ENCODE measurements at regions not wholly inside any gene's neighbourhood (a gene's known extent, or its start where the extent isn't known, plus 50 kb on each side); places are given as distances from the start of the nearest gene placed in this dataset.

DNA sequence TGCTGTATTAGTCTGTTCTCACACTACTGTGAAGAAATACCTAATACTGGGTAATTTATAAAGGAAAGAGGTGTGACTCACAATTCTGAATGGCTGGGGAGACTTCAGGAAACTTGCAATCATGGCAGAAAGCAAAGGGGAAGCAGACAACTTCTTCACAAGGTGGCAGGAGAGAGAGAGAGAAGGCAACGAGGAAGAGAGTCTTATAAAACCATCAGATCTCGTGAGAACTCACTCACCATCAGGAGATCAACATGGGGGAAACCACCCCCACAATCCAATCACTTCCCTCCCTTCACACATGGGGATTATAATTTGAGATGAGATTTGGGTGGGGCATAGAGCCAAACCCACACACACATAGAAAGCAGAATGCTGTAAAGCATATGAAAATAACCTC, 896.2 kb downstream of the CDH11 start:
- ATAC-seq (ENCODE audit: low read depth) (no peak), DNase-seq (no peak)
- TF ChIP-seq, protein P1, sequence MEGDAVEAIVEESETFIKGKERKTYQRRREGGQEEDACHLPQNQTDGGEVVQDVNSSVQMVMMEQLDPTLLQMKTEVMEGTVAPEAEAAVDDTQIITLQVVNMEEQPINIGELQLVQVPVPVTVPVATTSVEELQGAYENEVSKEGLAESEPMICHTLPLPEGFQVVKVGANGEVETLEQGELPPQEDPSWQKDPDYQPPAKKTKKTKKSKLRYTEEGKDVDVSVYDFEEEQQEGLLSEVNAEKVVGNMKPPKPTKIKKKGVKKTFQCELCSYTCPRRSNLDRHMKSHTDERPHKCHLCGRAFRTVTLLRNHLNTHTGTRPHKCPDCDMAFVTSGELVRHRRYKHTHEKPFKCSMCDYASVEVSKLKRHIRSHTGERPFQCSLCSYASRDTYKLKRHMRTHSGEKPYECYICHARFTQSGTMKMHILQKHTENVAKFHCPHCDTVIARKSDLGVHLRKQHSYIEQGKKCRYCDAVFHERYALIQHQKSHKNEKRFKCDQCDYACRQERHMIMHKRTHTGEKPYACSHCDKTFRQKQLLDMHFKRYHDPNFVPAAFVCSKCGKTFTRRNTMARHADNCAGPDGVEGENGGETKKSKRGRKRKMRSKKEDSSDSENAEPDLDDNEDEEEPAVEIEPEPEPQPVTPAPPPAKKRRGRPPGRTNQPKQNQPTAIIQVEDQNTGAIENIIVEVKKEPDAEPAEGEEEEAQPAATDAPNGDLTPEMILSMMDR (IDR thresholded peaks at IDR 0.05), result no peak
- intact Hi-C loops (cut with micrococcal nuclease), result no loop called here
- no peak overlapping the region for H3K27ac Mint-ChIP-seq
- ChIA-PET POLR2A (no interaction called here), CTCF (no interaction called here)
- no peaks in the 10 kb centered on the region for H3K4me1 Mint-ChIP-seq
- H3K36me3 Mint-ChIP-seq (ENCODE audit: low read depth), result no peaks in the 10 kb centered on the region
- H3K9me3 Mint-ChIP-seq, result peaks cover 8% of the 10 kb centered on the region
- no peaks in the 10 kb centered on the region for H3K27me3 Mint-ChIP-seq
- no peak overlapping the region for H3K4me3 Mint-ChIP-seq

DNA sequence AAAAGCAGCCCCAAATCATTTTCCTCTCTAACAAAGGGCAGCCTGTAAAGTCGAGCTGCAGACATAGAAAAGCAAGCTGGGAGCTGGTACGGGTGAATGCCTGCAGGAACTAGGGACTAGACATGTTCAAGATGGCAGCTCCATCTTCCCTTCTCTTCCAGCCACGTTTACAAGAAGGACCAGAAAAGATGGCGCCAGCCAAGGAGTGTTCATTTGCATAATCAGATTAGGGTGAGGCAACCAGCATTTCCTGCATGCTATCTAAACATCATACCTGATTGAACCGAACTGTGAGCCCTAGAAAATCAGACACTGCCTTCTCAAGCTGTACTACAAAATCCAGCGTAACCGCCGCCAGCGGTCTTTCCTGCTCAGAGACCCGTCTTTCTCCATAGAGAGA, 896.8 kb downstream of the CDH11 start:
- H3K9me3 Mint-ChIP-seq, result peaks cover 8% of the 10 kb centered on the region
- POLR2A ChIA-PET, result no interaction called here

DNA sequence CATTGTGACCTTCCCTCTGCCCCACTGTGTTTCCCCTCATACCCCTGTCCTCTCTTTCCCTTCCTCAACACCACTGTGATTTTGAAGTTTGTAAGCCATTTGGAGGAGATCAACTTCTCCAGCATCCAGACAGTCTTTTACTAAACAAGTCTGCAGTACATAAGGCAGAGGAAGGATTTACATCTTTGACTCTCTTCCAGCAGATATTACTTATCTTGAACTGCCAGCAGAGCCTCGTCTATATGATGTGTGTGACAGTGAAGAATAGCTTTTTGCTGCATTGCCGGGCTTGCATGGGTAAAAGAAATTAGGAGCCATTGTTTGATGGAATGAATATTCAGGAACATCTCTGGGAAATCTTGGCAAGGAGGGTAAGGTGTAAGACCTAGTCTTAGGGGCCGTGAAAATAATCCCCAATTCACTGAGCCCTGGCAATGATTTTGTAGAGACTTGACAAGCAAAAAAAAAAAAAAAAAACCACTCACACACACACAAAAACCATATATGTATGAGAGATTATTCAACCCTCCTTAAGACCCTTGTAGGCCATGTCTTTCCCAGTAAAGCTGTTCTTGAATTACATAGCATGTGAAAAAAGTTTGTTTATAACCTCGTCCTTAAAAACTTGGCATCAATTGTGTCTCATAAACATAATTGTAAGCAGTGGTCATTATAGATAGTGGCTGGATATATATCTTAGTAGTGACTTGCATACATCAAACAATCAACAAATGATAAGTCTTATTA, 903.9 kb downstream of the CDH11 start:
- Mint-ChIP-seq H3K4me3 (no peak overlapping the region), H3K4me1 (no peaks in the 10 kb centered on the region), H3K27me3 (no peaks in the 10 kb centered on the region), H3K27ac (no peak overlapping the region), H3K36me3 (ENCODE audit: low read depth) (no peaks in the 10 kb centered on the region), H3K9me3 (peaks cover under 1% of the 10 kb centered on the region)
- intact Hi-C loops (cut with micrococcal nuclease), result no loop called here
- POLR2A ChIA-PET, result no interaction called here
- TF ChIP-seq, protein P1 (IDR thresholded peaks at IDR 0.05), result no peak
- DNase-seq (no peak), ATAC-seq (ENCODE audit: low read depth) (no peak)
- CTCF ChIA-PET, result no interaction called here

More for the DNA sequence above, 896.8 kb downstream of the CDH11 start:
- DNase-seq (no peak), ATAC-seq (ENCODE audit: low read depth) (no peak)
- TF ChIP-seq, protein P1 (IDR thresholded peaks at IDR 0.05), result no peak
- Mint-ChIP-seq H3K36me3 (ENCODE audit: low read depth) (no peaks in the 10 kb centered on the region), H3K27ac (no peak overlapping the region), H3K4me3 (no peak overlapping the region), H3K4me1 (no peaks in the 10 kb centered on the region), H3K27me3 (no peaks in the 10 kb centered on the region)
- intact Hi-C loops (cut with micrococcal nuclease), result no loop called here
- CTCF ChIA-PET, result no interaction called here

DNA sequence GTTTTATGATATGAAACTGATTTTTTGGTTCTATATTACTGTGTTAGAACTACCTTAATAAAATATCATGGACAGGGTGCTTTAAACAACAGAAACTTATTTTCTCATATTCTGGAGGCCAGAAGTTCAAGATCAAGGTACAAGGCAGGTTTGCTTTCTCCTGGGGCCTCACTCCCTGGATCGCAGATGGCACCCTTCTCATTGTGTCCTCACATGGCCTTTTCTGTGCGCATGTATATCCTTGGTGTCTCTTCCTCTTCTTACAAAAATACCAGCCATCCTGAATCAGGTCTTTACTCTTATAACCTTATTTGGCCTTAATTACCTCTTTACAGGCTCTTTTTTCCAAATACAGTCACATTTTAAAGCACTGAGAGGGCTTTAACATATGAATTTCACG, 906.1 kb downstream of the CDH11 start:
- no peak overlapping the region for H3K27ac Mint-ChIP-seq
- H3K4me1 Mint-ChIP-seq, result no peaks in the 10 kb centered on the region
- peaks cover 2% of the 10 kb centered on the region for H3K9me3 Mint-ChIP-seq
- intact Hi-C loops (cut with micrococcal nuclease), result no loop called here
- TF ChIP-seq, protein P1 (IDR thresholded peaks at IDR 0.05), result no peak
- H3K4me3 Mint-ChIP-seq, result no peak overlapping the region
- CTCF ChIA-PET, result no interaction called here
- ATAC-seq (ENCODE audit: low read depth) (no peak), DNase-seq (no peak)
- no peaks in the 10 kb centered on the region for H3K36me3 Mint-ChIP-seq (ENCODE audit: low read depth)
- POLR2A ChIA-PET, result no interaction called here
- no peaks in the 10 kb centered on the region for H3K27me3 Mint-ChIP-seq

DNA sequence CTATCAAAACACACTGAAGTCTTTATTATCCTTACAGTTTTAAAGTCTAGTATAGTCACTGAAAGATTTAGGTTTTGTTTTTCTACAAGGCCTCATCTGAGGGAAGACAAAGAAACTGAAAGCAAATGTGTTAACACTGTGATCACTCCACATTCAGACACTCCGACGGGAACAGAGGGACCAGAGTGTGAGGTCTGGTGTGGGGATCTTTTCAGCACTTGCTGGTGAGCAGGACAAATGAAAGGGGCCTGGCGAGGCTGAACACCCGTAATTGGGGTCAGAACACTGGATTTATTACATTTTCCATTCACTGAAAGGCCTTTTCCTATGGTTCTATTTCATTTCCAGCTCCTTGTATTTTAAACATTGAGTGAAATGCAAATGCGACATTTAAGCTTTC, 910.5 kb downstream of the CDH11 start:
- CTCF ChIA-PET, result no interaction called here
- Mint-ChIP-seq H3K27ac (no peak overlapping the region), H3K4me3 (no peak overlapping the region), H3K9me3 (peaks cover 9% of the 10 kb centered on the region), H3K27me3 (no peaks in the 10 kb centered on the region), H3K4me1 (no peaks in the 10 kb centered on the region), H3K36me3 (ENCODE audit: low read depth) (no peaks in the 10 kb centered on the region)
- intact Hi-C loops (cut with micrococcal nuclease), result no loop called here
- POLR2A ChIA-PET, result no interaction called here
- TF ChIP-seq, protein P1 (IDR thresholded peaks at IDR 0.05), result no peak
- ATAC-seq (ENCODE audit: low read depth) (no peak), DNase-seq (no peak)

Data from activated B cell treated with CpG ODN at 0.5 μM for 24 hours (primary cell).